Natural killer cell (primary cell): ENCODE measurements at regions not wholly inside any gene's neighbourhood (a gene's known extent, or its start where the extent isn't known, plus 50 kb on each side); places are given as distances from the start of the nearest gene placed in this dataset.

Experiments used
- ATAC-seq, 3 donors: fragments of 150-1000 bp in 2 of 3; fragments of 200-7000 bp in 1 of 3; cut with Tn5 transposase; 1 replicate in 1 of 3; 2 replicates in 2 of 3; pipeline ENCODE4 v1.10.0; 2021; ENCODE audit warnings: mild to moderate bottlenecking in 2 of 3, moderate library complexity in 2 of 3
- DNase-seq, 2 donors: peaks; one replicate each; pipeline versions ENCODE4 v3.0.0 to v3.0.0-alpha.2; 2013 to 2021; ENCODE audit warnings: mixed read lengths in 1 of 2
- H3K27ac ChIP-seq: one replicate; pipeline ENCODE4 v1.5.1; 2013; ENCODE audit warnings: mild to moderate bottlenecking, low read length
- H3K27me3 ChIP-seq: one replicate; pipeline ENCODE4 v1.6.1; 2013; ENCODE audit warnings: low read length; ENCODE audit not compliant: control insufficient read depth, insufficient read depth
- H3K36me3 ChIP-seq: one replicate; pipeline ENCODE4 v1.6.1; 2013; ENCODE audit warnings: low read length; ENCODE audit not compliant: control insufficient read depth, insufficient read depth
- H3K4me1 ChIP-seq: one replicate; pipeline ENCODE4 v1.6.1; 2013; ENCODE audit warnings: low read length; ENCODE audit not compliant: control insufficient read depth, insufficient read depth
- H3K4me3 ChIP-seq: one replicate; pipeline ENCODE4 v1.5.1; 2013; ENCODE audit warnings: low read length
- H3K9me3 ChIP-seq: one replicate; pipeline ENCODE4 v1.6.1; 2013; ENCODE audit warnings: low read length; ENCODE audit not compliant: control insufficient read depth, insufficient read depth
- H3K27ac Mint-ChIP-seq, 2 donors: one replicate each; pipeline ENCODE4 v1.8.0; 2022; ENCODE audit warnings: mild to moderate bottlenecking in 2 of 2, mixed read lengths in 2 of 2, moderate library complexity in 1 of 2
- H3K27me3 Mint-ChIP-seq, 2 donors: one replicate each; pipeline ENCODE4 v1.8.0; 2022; ENCODE audit warnings: low read depth in 2 of 2, mixed read lengths in 2 of 2
- H3K36me3 Mint-ChIP-seq: one replicate; pipeline ENCODE4 v1.8.0; 2022; ENCODE audit warnings: mixed read lengths
- H3K4me1 Mint-ChIP-seq, 2 donors: one replicate each; pipeline ENCODE4 v1.8.0; 2022; ENCODE audit warnings: mixed read lengths in 2 of 2
- H3K4me3 Mint-ChIP-seq: one replicate; pipeline ENCODE4 v1.8.0; 2022; ENCODE audit warnings: mild to moderate bottlenecking, moderate library complexity, mixed read lengths
- H3K9me3 Mint-ChIP-seq, 2 donors: one replicate each; pipeline ENCODE4 v1.8.0; 2022; ENCODE audit warnings: mixed read lengths in 2 of 2
- WGBS: methylation state at CpG from one replicate; pipeline ENCODE4 v1.1.7; 2013; ENCODE audit warnings: missing lambda C conversion rate; ENCODE audit not compliant: insufficient coverage; 5-methylcytosine and 5-hydroxymethylcytosine counted together
- intact Hi-C: fragments of 100-400 bp; cut with micrococcal nuclease; formaldehyde crosslinking; loops from one replicate; pipeline ENCODE4 v1.14.2; 2022
- TF ChIP-seq, protein P1 (sequence below): fragments of 200-600 bp; IDR thresholded peaks from one replicate; pipeline ENCODE4 v1.8.0; 2022; ENCODE audit warnings: antibody characterized with exemption

DNA sequence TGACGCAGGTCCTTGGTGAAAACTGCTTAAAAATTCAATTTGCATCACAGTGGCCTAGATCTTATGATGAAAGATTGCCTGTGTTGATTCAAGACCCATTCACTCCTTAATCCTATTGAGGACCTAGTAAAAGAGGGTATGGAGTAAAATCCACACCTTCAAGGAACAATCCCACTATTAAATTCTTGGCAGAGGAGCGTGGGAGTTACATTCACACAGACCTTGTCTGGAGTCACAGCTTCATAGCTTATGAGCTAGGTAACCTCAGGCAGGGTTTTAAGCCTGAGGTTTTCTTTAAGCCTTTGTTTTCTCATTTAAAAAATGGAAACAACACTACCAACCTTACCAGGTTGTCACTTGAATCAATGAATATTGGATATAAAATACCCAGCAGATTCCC, 566.5 kb upstream of the ZNF462 start:
- Histone ChIP-seq H3K4me1 (no peaks in the 10 kb centered on the region), H3K27ac (no peak overlapping the region), H3K9me3 (no peaks in the 10 kb centered on the region), H3K27me3 (no peaks in the 10 kb centered on the region), H3K36me3 (no peaks in the 10 kb centered on the region), H3K4me3 (no peak overlapping the region)
- DNase-seq (no peak), ATAC-seq (no peak)
- H3K4me3 Mint-ChIP-seq: no peak overlapping the region
- TF ChIP-seq, protein P1, sequence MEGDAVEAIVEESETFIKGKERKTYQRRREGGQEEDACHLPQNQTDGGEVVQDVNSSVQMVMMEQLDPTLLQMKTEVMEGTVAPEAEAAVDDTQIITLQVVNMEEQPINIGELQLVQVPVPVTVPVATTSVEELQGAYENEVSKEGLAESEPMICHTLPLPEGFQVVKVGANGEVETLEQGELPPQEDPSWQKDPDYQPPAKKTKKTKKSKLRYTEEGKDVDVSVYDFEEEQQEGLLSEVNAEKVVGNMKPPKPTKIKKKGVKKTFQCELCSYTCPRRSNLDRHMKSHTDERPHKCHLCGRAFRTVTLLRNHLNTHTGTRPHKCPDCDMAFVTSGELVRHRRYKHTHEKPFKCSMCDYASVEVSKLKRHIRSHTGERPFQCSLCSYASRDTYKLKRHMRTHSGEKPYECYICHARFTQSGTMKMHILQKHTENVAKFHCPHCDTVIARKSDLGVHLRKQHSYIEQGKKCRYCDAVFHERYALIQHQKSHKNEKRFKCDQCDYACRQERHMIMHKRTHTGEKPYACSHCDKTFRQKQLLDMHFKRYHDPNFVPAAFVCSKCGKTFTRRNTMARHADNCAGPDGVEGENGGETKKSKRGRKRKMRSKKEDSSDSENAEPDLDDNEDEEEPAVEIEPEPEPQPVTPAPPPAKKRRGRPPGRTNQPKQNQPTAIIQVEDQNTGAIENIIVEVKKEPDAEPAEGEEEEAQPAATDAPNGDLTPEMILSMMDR: no peak
- H3K27me3 Mint-ChIP-seq: no peaks in the 10 kb centered on the region
- intact Hi-C loops: no loop called here
- H3K4me1 Mint-ChIP-seq: no peaks in the 10 kb centered on the region
- H3K9me3 Mint-ChIP-seq: peaks cover 0 to 2% of the 10 kb centered on the region in 2 donors
- peaks cover 8% of the 10 kb centered on the region for H3K36me3 Mint-ChIP-seq
- 100% methylated on average over 2 of the region's 2 CpGs for WGBS
- no peak overlapping the region for H3K27ac Mint-ChIP-seq

DNA sequence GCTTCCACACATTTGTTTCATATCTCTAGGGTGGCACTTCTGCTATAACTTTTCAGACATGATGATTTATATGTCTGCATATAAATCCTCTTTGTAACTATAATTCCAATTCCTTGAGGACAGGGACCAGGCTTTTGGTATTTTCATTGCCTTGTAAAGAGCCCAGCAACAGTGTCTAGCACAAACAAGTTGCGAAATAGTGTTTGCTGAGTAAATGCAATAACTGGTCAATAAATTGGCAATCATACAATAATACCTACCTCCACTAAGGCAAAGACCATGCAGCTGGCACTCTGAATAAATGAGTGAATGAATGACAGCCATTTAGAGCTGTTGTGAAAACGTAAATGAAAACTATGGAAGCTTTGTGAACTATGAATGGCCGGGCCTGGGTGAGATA, 564.0 kb upstream of the ZNF462 start:
- H3K27me3 ChIP-seq: no peaks in the 10 kb centered on the region
- no peak overlapping the region for H3K4me3 ChIP-seq
- no peaks in the 10 kb centered on the region for H3K9me3 ChIP-seq
- TF ChIP-seq, protein P1: no peak
- DNase-seq (no peak), ATAC-seq (no peak)
- 83% methylated on average over 2 of the region's 3 CpGs for WGBS
- H3K36me3 ChIP-seq: no peaks in the 10 kb centered on the region
- Mint-ChIP-seq H3K36me3 (peaks cover 8% of the 10 kb centered on the region), H3K4me3 (no peak overlapping the region), H3K9me3 (peaks cover 0 to 2% of the 10 kb centered on the region in 2 donors), H3K4me1 (no peaks in the 10 kb centered on the region), H3K27me3 (no peaks in the 10 kb centered on the region), H3K27ac (no peak overlapping the region)
- no peaks in the 10 kb centered on the region for H3K4me1 ChIP-seq
- H3K27ac ChIP-seq: no peak overlapping the region
- intact Hi-C loops: no loop called here

DNA sequence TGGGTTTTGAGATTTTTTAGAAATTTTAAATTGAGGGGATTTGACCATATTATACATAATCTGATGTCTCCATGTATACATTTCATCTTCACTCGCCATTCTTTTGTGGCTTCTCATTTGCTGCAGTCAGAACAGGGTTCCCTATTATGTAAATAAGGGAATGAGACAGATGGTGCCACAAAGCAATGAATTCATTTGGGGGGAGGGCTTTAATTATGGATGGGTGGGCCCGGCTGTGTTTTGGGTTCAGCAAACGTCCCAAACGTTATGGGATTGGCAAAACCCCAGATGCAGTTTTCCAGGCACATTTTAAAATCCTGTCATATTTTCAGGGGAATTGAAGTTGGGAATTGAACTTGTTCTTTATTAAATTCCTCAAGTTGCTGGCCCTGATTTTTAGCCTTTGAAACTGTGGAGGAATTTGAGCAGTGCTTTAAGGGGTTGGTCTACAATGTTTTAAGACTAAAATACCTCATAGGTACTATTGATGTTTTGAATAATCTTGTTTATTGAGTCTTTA, 558.5 kb upstream of the ZNF462 start:
- intact Hi-C loops: no loop called here
- H3K4me1 Mint-ChIP-seq: peaks cover 36 to 39% of the 10 kb centered on the region in 2 donors
- H3K9me3 ChIP-seq: no peaks in the 10 kb centered on the region
- H3K27me3 ChIP-seq: no peaks in the 10 kb centered on the region
- H3K27me3 Mint-ChIP-seq: no peaks in the 10 kb centered on the region
- WGBS: 94% methylated on average over 4 of the region's 4 CpGs
- DNase-seq (no peak), ATAC-seq (no peak)
- H3K36me3 Mint-ChIP-seq: no peaks in the 10 kb centered on the region
- H3K9me3 Mint-ChIP-seq: peaks cover 3 to 5% of the 10 kb centered on the region in 2 donors
- H3K27ac ChIP-seq: no peak overlapping the region
- no peaks in the 10 kb centered on the region for H3K36me3 ChIP-seq
- H3K4me1 ChIP-seq: no peaks in the 10 kb centered on the region
- TF ChIP-seq, protein P1: no peak
- H3K27ac Mint-ChIP-seq: no peak overlapping the region
- no peak overlapping the region for H3K4me3 Mint-ChIP-seq
- no peak overlapping the region for H3K4me3 ChIP-seq

DNA sequence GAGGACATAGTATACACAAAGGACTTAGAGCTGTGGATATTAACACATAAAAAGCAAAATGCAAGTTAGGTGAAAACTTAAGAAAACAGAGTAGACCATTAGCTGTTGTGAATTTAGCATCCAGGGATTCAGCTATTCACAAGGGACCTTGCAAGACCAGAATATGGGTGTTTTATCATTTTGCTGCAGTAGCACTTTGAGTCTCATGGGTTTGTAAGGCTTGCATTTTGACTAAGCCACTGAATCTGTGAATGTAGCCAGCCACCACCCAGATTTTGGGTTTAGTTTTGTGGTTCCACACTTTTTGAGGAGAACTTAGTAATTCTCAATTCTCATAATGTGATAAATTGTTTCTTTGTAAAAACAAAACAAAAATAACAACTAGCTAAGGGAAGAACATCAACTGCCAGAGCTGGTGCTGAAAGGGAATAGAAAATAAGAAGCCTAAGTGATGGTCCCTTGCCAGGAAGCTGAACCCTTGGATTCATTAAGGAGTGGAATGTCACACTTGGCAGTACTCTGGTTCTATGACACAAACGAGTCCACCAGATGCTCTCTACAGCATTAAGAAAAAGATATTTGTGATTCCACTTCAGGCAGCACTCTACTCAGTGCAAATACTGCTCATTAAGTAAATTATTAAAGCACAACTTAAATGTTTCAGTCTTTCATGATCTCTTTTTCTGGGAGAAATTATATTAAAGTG, 557.4 kb upstream of the ZNF462 start:
- TF ChIP-seq, protein P1: no peak
- H3K27me3 Mint-ChIP-seq: no peaks in the 10 kb centered on the region
- intact Hi-C loops: no loop called here
- H3K9me3 Mint-ChIP-seq: peaks cover 3 to 5% of the 10 kb centered on the region in 2 donors
- no peaks in the 10 kb centered on the region for H3K27me3 ChIP-seq
- peak overlapping the region; percentile 14 for H3K4me3 Mint-ChIP-seq
- H3K4me1 ChIP-seq: peaks cover 3% of the 10 kb centered on the region
- ATAC-seq: peak in 2 of 3 donors; percentile 22 to 32
- WGBS: 33% methylated on average over 1 of the region's 1 CpG
- H3K27ac ChIP-seq: peak overlapping the region; percentile 52
- DNase-seq: no peak
- no peaks in the 10 kb centered on the region for H3K9me3 ChIP-seq
- peaks cover 3% of the 10 kb centered on the region for H3K36me3 Mint-ChIP-seq
- no peak overlapping the region for H3K4me3 ChIP-seq
- H3K36me3 ChIP-seq: no peaks in the 10 kb centered on the region
- peaks cover 47 to 51% of the 10 kb centered on the region in 2 donors for H3K4me1 Mint-ChIP-seq
- peak overlapping the region; percentile 69 to 73 for H3K27ac Mint-ChIP-seq
